ENCODE measurements at regions not wholly inside any gene's neighbourhood (a gene's known extent, or its start where the extent isn't known, plus 50 kb on each side); places are given as distances from the start of the nearest gene placed in this dataset.

GRCh38 chr7:49527182-49527581 is 246.3 kb upstream of the VWC2 start:
- H3K4me1 ChIP-seq (ENCODE audit: control insufficient read depth in 5 of 5, insufficient read depth in 5 of 5, low read length in 5 of 5), result no peaks in the 10 kb centered on the region
- no peak overlapping the region for H3K4me3 ChIP-seq (ENCODE audit: low read depth in 1 of 5, low read length in 5 of 5)
- H3K27me3 ChIP-seq (ENCODE audit: control insufficient read depth in 5 of 5, insufficient read depth in 4 of 5, low read length in 5 of 5), result no peaks in the 10 kb centered on the region
- no peak overlapping the region for H3K9ac ChIP-seq (ENCODE audit: low read length in 5 of 5)
- peaks cover 0 to 2% (median 0%) of the 10 kb centered on the region in 5 donors for H3K9me3 ChIP-seq (ENCODE audit: control insufficient read depth in 5 of 5, low read length in 5 of 5)
- H3K36me3 ChIP-seq (ENCODE audit: control insufficient read depth in 5 of 5, insufficient read depth in 5 of 5, low read length in 5 of 5), result no peaks in the 10 kb centered on the region
- no peak overlapping the region for H3K27ac ChIP-seq (ENCODE audit: low read depth, low read length)

GRCh38 chr7:49530481-49530880 is 243.0 kb upstream of the VWC2 start:
- Histone ChIP-seq H3K4me1 (ENCODE audit: control insufficient read depth in 5 of 5, insufficient read depth in 5 of 5, low read length in 5 of 5) (no peaks in the 10 kb centered on the region), H3K36me3 (ENCODE audit: control insufficient read depth in 5 of 5, insufficient read depth in 5 of 5, low read length in 5 of 5) (no peaks in the 10 kb centered on the region), H3K4me3 (ENCODE audit: low read depth in 1 of 5, low read length in 5 of 5) (no peak overlapping the region), H3K9me3 (ENCODE audit: control insufficient read depth in 5 of 5, low read length in 5 of 5) (peaks cover 0 to 7% (median 3%) of the 10 kb centered on the region in 5 donors), H3K27me3 (ENCODE audit: control insufficient read depth in 5 of 5, insufficient read depth in 4 of 5, low read length in 5 of 5) (no peaks in the 10 kb centered on the region), H3K9ac (ENCODE audit: low read length in 5 of 5) (no peak overlapping the region), H3K27ac (ENCODE audit: low read depth, low read length) (no peak overlapping the region)

- Histone ChIP-seq H3K36me3 (ENCODE audit: control insufficient read depth in 5 of 5, insufficient read depth in 5 of 5, low read length in 5 of 5) (no peaks in the 10 kb centered on the region), H3K4me1 (ENCODE audit: control insufficient read depth in 5 of 5, insufficient read depth in 5 of 5, low read length in 5 of 5) (no peaks in the 10 kb centered on the region), H3K4me3 (ENCODE audit: low read depth in 1 of 5, low read length in 5 of 5) (no peak overlapping the region), H3K27ac (ENCODE audit: low read depth, low read length) (no peak overlapping the region), H3K27me3 (ENCODE audit: control insufficient read depth in 5 of 5, insufficient read depth in 4 of 5, low read length in 5 of 5) (no peaks in the 10 kb centered on the region), H3K9me3 (ENCODE audit: control insufficient read depth in 5 of 5, low read length in 5 of 5) (peaks cover 0 to 10% (median 9%) of the 10 kb centered on the region in 5 donors), H3K9ac (ENCODE audit: low read length in 5 of 5) (no peak overlapping the region)
Observed at GRCh38 chr7:49563693-49564378, 209.6 kb upstream of the VWC2 start.

DNA sequence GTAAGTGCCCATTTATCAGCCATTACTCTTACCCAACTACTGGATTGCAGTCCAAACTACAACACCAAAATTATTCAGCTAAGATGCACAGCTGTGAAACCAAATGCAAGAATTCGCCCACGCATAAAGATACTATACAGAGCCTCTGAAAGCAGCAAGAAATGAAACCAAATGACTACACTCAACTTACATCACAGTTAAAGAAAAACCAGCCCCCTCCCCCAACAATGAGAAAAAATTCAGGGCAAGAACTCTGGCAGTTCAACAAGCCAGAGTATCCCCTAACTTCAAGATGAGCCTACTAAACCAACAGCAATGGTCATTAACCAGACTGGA is 209.1 kb upstream of the VWC2 start:
- Histone ChIP-seq H3K36me3 (ENCODE audit: control insufficient read depth in 5 of 5, insufficient read depth in 5 of 5, low read length in 5 of 5) (no peaks in the 10 kb centered on the region), H3K27me3 (ENCODE audit: control insufficient read depth in 5 of 5, insufficient read depth in 4 of 5, low read length in 5 of 5) (no peaks in the 10 kb centered on the region), H3K27ac (ENCODE audit: low read depth, low read length) (no peak overlapping the region), H3K4me3 (ENCODE audit: low read depth in 1 of 5, low read length in 5 of 5) (no peak overlapping the region), H3K9ac (ENCODE audit: low read length in 5 of 5) (no peak overlapping the region), H3K4me1 (ENCODE audit: control insufficient read depth in 5 of 5, insufficient read depth in 5 of 5, low read length in 5 of 5) (no peaks in the 10 kb centered on the region), H3K9me3 (ENCODE audit: control insufficient read depth in 5 of 5, low read length in 5 of 5) (peaks cover 0 to 11% (median 9%) of the 10 kb centered on the region in 5 donors)

GRCh38 chr7:49577576-49577975 is 195.9 kb upstream of the VWC2 start:
- H3K4me1 ChIP-seq (ENCODE audit: control insufficient read depth in 5 of 5, insufficient read depth in 5 of 5, low read length in 5 of 5), result no peaks in the 10 kb centered on the region
- H3K4me3 ChIP-seq (ENCODE audit: low read depth in 1 of 5, low read length in 5 of 5), result no peak overlapping the region

DNA sequence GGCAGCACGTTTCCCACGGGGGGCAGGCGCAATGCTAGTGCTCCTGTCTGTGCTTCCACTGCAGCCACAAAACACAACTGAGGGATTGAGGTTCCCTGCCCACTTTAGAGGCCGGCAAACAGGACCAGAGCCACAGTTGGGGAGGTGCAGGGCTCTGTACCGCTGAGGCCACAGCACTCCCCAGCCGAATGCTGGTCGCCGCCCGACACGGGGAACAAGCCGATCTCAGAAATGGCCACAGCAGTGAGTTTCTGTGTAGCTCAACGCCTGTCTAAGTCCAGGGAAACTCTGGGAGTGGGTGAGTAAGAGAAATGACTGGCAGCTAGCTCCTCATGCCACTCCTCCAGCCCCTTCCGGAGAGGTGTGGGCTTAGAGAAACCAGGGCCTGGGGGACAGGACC is 194.0 kb upstream of the VWC2 start:
- H3K9ac ChIP-seq (ENCODE audit: low read length in 5 of 5), result no peak overlapping the region
- no peak overlapping the region for H3K27ac ChIP-seq (ENCODE audit: low read depth, low read length)
- no peaks in the 10 kb centered on the region for H3K36me3 ChIP-seq (ENCODE audit: control insufficient read depth in 5 of 5, insufficient read depth in 5 of 5, low read length in 5 of 5)
- no peaks in the 10 kb centered on the region for H3K27me3 ChIP-seq (ENCODE audit: control insufficient read depth in 5 of 5, insufficient read depth in 4 of 5, low read length in 5 of 5)
- H3K9me3 ChIP-seq (ENCODE audit: control insufficient read depth in 5 of 5, low read length in 5 of 5), result no peaks in the 10 kb centered on the region
- no peak overlapping the region for H3K4me3 ChIP-seq (ENCODE audit: low read depth in 1 of 5, low read length in 5 of 5)
- H3K4me1 ChIP-seq (ENCODE audit: control insufficient read depth in 5 of 5, insufficient read depth in 5 of 5, low read length in 5 of 5), result no peaks in the 10 kb centered on the region

More at GRCh38 chr7:49577576-49577975, 195.9 kb upstream of the VWC2 start:
- Histone ChIP-seq H3K27ac (ENCODE audit: low read depth, low read length) (no peak overlapping the region), H3K9ac (ENCODE audit: low read length in 5 of 5) (no peak overlapping the region), H3K36me3 (ENCODE audit: control insufficient read depth in 5 of 5, insufficient read depth in 5 of 5, low read length in 5 of 5) (no peaks in the 10 kb centered on the region), H3K27me3 (ENCODE audit: control insufficient read depth in 5 of 5, insufficient read depth in 4 of 5, low read length in 5 of 5) (no peaks in the 10 kb centered on the region), H3K9me3 (ENCODE audit: control insufficient read depth in 5 of 5, low read length in 5 of 5) (no peaks in the 10 kb centered on the region)

GRCh38 chr7:49580000-49580399 is 193.4 kb upstream of the VWC2 start:
- Histone ChIP-seq H3K27ac (ENCODE audit: low read depth, low read length) (no peak overlapping the region), H3K4me3 (ENCODE audit: low read depth in 1 of 5, low read length in 5 of 5) (no peak overlapping the region), H3K9me3 (ENCODE audit: control insufficient read depth in 5 of 5, low read length in 5 of 5) (no peaks in the 10 kb centered on the region), H3K4me1 (ENCODE audit: control insufficient read depth in 5 of 5, insufficient read depth in 5 of 5, low read length in 5 of 5) (no peaks in the 10 kb centered on the region), H3K27me3 (ENCODE audit: control insufficient read depth in 5 of 5, insufficient read depth in 4 of 5, low read length in 5 of 5) (no peaks in the 10 kb centered on the region), H3K9ac (ENCODE audit: low read length in 5 of 5) (no peak overlapping the region), H3K36me3 (ENCODE audit: control insufficient read depth in 5 of 5, insufficient read depth in 5 of 5, low read length in 5 of 5) (no peaks in the 10 kb centered on the region)

GRCh38 chr7:49580761-49581160 is 192.7 kb upstream of the VWC2 start:
- H3K9ac ChIP-seq (ENCODE audit: low read length in 5 of 5), result no peak overlapping the region
- no peak overlapping the region for H3K27ac ChIP-seq (ENCODE audit: low read depth, low read length)
- H3K27me3 ChIP-seq (ENCODE audit: control insufficient read depth in 5 of 5, insufficient read depth in 4 of 5, low read length in 5 of 5), result no peaks in the 10 kb centered on the region
- H3K4me1 ChIP-seq (ENCODE audit: control insufficient read depth in 5 of 5, insufficient read depth in 5 of 5, low read length in 5 of 5), result no peaks in the 10 kb centered on the region
- no peak overlapping the region for H3K4me3 ChIP-seq (ENCODE audit: low read depth in 1 of 5, low read length in 5 of 5)
- no peaks in the 10 kb centered on the region for H3K9me3 ChIP-seq (ENCODE audit: control insufficient read depth in 5 of 5, low read length in 5 of 5)
- no peaks in the 10 kb centered on the region for H3K36me3 ChIP-seq (ENCODE audit: control insufficient read depth in 5 of 5, insufficient read depth in 5 of 5, low read length in 5 of 5)

- no peaks in the 10 kb centered on the region for H3K9me3 ChIP-seq (ENCODE audit: control insufficient read depth in 5 of 5, low read length in 5 of 5)
Observed at GRCh38 chr7:49583440-49583839, 190.0 kb upstream of the VWC2 start.

DNA sequence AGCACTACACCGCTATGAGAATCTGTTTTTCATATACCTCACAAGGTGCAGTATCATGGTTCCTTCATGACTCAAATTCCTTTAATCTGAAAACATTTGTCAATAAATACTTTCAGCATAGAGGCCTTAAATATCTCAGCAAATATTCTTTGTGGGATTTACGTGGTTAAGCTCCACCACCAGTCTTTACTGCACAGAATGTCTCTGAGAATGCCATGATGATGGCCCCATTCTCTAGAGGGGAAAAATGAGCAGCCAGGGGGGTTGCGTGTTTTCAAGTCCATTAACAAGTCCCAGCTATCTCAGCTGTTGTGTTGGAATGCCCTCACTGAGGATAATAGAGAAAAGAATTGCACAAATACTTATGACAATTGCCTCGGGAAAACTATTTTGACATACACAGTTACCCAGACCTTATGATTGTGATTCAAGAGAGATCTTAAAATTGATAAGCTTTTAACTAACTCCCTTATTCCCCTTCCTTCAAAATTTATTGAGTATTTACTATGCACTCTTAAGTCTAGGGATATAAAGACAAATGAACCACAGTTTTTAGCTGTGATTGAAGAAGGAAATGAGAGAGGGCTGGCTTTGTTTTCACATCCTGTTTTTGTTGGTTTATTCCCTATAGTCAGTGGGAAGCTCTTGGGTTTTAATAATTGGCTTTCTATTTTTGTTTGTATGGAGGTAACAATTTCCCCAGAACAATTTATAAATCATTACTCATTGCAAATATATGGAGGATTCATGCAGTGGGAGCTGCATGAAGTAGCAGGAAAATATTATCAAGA is 176.5 kb upstream of the VWC2 start:
- H3K4me3 ChIP-seq (ENCODE audit: low read depth in 1 of 5, low read length in 5 of 5), result no peak overlapping the region
- H3K27me3 ChIP-seq (ENCODE audit: control insufficient read depth in 5 of 5, insufficient read depth in 4 of 5, low read length in 5 of 5), result no peaks in the 10 kb centered on the region
- H3K27ac ChIP-seq (ENCODE audit: low read depth, low read length), result no peak overlapping the region
- H3K4me1 ChIP-seq (ENCODE audit: control insufficient read depth in 5 of 5, insufficient read depth in 5 of 5, low read length in 5 of 5), result peaks cover 0 to 3% (median 0%) of the 10 kb centered on the region in 5 donors
- no peak overlapping the region for H3K9ac ChIP-seq (ENCODE audit: low read length in 5 of 5)
- H3K9me3 ChIP-seq (ENCODE audit: control insufficient read depth in 5 of 5, low read length in 5 of 5), result no peaks in the 10 kb centered on the region
- H3K36me3 ChIP-seq (ENCODE audit: control insufficient read depth in 5 of 5, insufficient read depth in 5 of 5, low read length in 5 of 5), result no peaks in the 10 kb centered on the region

More at GRCh38 chr7:49583440-49583839, 190.0 kb upstream of the VWC2 start:
- Histone ChIP-seq H3K36me3 (ENCODE audit: control insufficient read depth in 5 of 5, insufficient read depth in 5 of 5, low read length in 5 of 5) (no peaks in the 10 kb centered on the region), H3K27me3 (ENCODE audit: control insufficient read depth in 5 of 5, insufficient read depth in 4 of 5, low read length in 5 of 5) (no peaks in the 10 kb centered on the region), H3K4me1 (ENCODE audit: control insufficient read depth in 5 of 5, insufficient read depth in 5 of 5, low read length in 5 of 5) (no peaks in the 10 kb centered on the region), H3K9ac (ENCODE audit: low read length in 5 of 5) (no peak overlapping the region), H3K27ac (ENCODE audit: low read depth, low read length) (no peak overlapping the region), H3K4me3 (ENCODE audit: low read depth in 1 of 5, low read length in 5 of 5) (no peak overlapping the region)

All from subcutaneous abdominal adipose tissue (tissue), 5 donors.